IMR-90 (cell line): ENCODE measurements at regions not wholly inside any gene's neighbourhood (a gene's known extent, or its start where the extent isn't known, plus 50 kb on each side); places are given as distances from the start of the nearest gene placed in this dataset.

Experiments used
- ATAC-seq: fragments of 200-7000 bp; cut with Tn5 transposase; 2 replicates; pipeline ENCODE4 v1.9.1; 2020; ENCODE audit warnings: low read depth, mild to moderate bottlenecking, moderate library complexity
- BruUV-seq: library from RNA; stranded (reverse); fragments of 400-500 nt; replicated peaks from 2 replicates; lab custom pipeline; 2021; lab: Mats Ljungman, UMichigan
- CTCF ChIA-PET: fragments of 300-600 bp; formaldehyde crosslinking; extraction: SDS; loops from one replicate; lab custom pipeline; 2021; ENCODE audit warnings: antibody characterized with exemption; lab: Yijun Ruan, JAX
- POLR2A ChIA-PET: fragments of 300-600 bp; sonication (Branson Sonifier 250); formaldehyde crosslinking; loops from one replicate; lab custom pipeline; 2022; ENCODE audit warnings: antibody characterized with exemption; ENCODE audit not compliant: unreplicated experiment; lab: Charles Lee
- DNase-seq: peaks from one replicate; pipeline ENCODE4 v3.0.0; 2013
- H2AFZ ChIP-seq: replicated peaks from 2 replicates; pipeline ENCODE3; 2013; ENCODE audit warnings: low read length, mild to moderate bottlenecking; ENCODE audit not compliant: poor library complexity
- H2AK5ac ChIP-seq: 2 replicates; pipeline ENCODE4 v1.6.1; 2013; ENCODE audit warnings: low read depth, low read length, inconsistent platforms
- H2AK9ac ChIP-seq: replicated peaks from 2 replicates; pipeline ENCODE3; 2013; ENCODE audit warnings: mild to moderate bottlenecking, low read depth, low read length, moderate library complexity; ENCODE audit not compliant: poor library complexity
- H2BK120ac ChIP-seq: 2 replicates; pipeline ENCODE4 v1.6.1; 2013; ENCODE audit warnings: low read depth, low read length, inconsistent platforms
- H2BK15ac ChIP-seq: 3 replicates; pipeline ENCODE4 v1.6.1; 2013; ENCODE audit warnings: low read depth, low read length, inconsistent platforms
- H2BK20ac ChIP-seq: 2 replicates; pipeline ENCODE4 v1.6.1; 2013; ENCODE audit warnings: low read depth, mild to moderate bottlenecking, inconsistent platforms, low read length, moderate library complexity
- H2BK5ac ChIP-seq: 2 replicates; pipeline ENCODE4 v1.6.1; 2013; ENCODE audit warnings: mild to moderate bottlenecking, low read depth, low read length, inconsistent platforms; ENCODE audit not compliant: poor library complexity, severe bottlenecking
- H3K14ac ChIP-seq: replicated peaks from 2 replicates; pipeline ENCODE4 v1.6.1; 2013; ENCODE audit warnings: low read depth, low read length, inconsistent platforms
- H3K18ac ChIP-seq: 2 replicates; pipeline ENCODE4 v1.6.1; 2013; ENCODE audit warnings: low read depth, low read length, control low read depth
- H3K23ac ChIP-seq: 2 replicates; pipeline ENCODE4 v1.6.1; 2013; ENCODE audit warnings: low read depth, low read length, inconsistent platforms
- H3K27ac ChIP-seq: 2 replicates; pipeline ENCODE4 v1.5.1; 2013; ENCODE audit warnings: mild to moderate bottlenecking, control low read depth, low read length; ENCODE audit not compliant: insufficient read depth
- H3K27me3 ChIP-seq: 2 replicates; pipeline ENCODE4 v1.6.1; 2013; ENCODE audit warnings: low read length; ENCODE audit not compliant: control insufficient read depth, insufficient read depth
- H3K36me3 ChIP-seq: 2 replicates; pipeline ENCODE4 v1.6.1; 2013; ENCODE audit warnings: low read length, mixed read lengths; ENCODE audit not compliant: control insufficient read depth, insufficient read depth
- H3K4ac ChIP-seq: 2 replicates; pipeline ENCODE4 v1.6.1; 2013; ENCODE audit warnings: low read depth, low read length, inconsistent platforms
- H3K4me1 ChIP-seq: 2 replicates; pipeline ENCODE4 v1.6.1; 2013; ENCODE audit warnings: low read length, mixed read lengths; ENCODE audit not compliant: control insufficient read depth, insufficient read depth
- H3K4me2 ChIP-seq: 2 replicates; pipeline ENCODE4 v1.6.1; 2013; ENCODE audit warnings: low read depth, mild to moderate bottlenecking, control low read depth, low read length, moderate library complexity
- H3K4me3 ChIP-seq: 2 replicates; pipeline ENCODE4 v1.5.1; 2013; ENCODE audit warnings: low read depth, mild to moderate bottlenecking, control low read depth, low read length, moderate library complexity; ENCODE audit not compliant: insufficient read depth
- H3K56ac ChIP-seq: 2 replicates; pipeline ENCODE4 v1.6.1; 2013; ENCODE audit warnings: low read length, inconsistent platforms; ENCODE audit not compliant: insufficient read depth; ENCODE audit errors: extremely low read depth
- H3K79me1 ChIP-seq, 2 experiments: 2 replicates each; pipeline ENCODE4 v1.6.1; 2013; ENCODE audit warnings: low read length in 2 of 2, inconsistent platforms in 1 of 2, low read depth in 1 of 2
- H3K9ac ChIP-seq: 2 replicates; pipeline ENCODE4 v1.6.1; 2013; ENCODE audit warnings: low read depth, low read length, control low read depth
- H3K9me1 ChIP-seq: 2 replicates; pipeline ENCODE4 v1.6.1; 2013; ENCODE audit warnings: low read length, inconsistent platforms; ENCODE audit not compliant: insufficient read depth
- H3K9me3 ChIP-seq: 2 replicates; pipeline ENCODE4 v1.6.1; 2013; ENCODE audit warnings: low read length; ENCODE audit not compliant: control insufficient read depth, insufficient read depth
- H4K20me1 ChIP-seq: 2 replicates; pipeline ENCODE4 v1.6.1; 2013; ENCODE audit warnings: low read length, inconsistent platforms; ENCODE audit not compliant: insufficient read depth
- H4K5ac ChIP-seq: 2 replicates; pipeline ENCODE4 v1.6.1; 2013; ENCODE audit warnings: mild to moderate bottlenecking, low read depth, low read length, control low read depth
- H4K8ac ChIP-seq, 2 experiments: 2 replicates each; pipeline ENCODE4 v1.6.1; 2013; ENCODE audit warnings: low read depth in 2 of 2, low read length in 2 of 2, control low read depth in 1 of 2, inconsistent platforms in 1 of 2
- H4K91ac ChIP-seq: 2 replicates; pipeline ENCODE4 v1.6.1; 2013; ENCODE audit warnings: low read depth, low read length, inconsistent platforms; ENCODE audit not compliant: insufficient read depth
- BHLHE40 ChIP-seq: fragments of 150-350 bp; IDR thresholded peaks from 2 replicates; pipeline ENCODE4 v1.6.1; 2016; ENCODE audit warnings: mild to moderate bottlenecking, low read depth, low read length
- CEBPB ChIP-seq: IDR thresholded peaks from 2 replicates; pipeline ENCODE4 v1.6.1; 2012; ENCODE audit warnings: low read depth, low read length, improper control_type of control experiment
- CHD1 ChIP-seq: IDR thresholded peaks from 2 replicates; pipeline ENCODE4 v1.6.1; 2012; ENCODE audit warnings: low read depth, low read length, improper control_type of control experiment
- CTCF ChIP-seq: conservative IDR thresholded peaks from 2 replicates; pipeline ENCODE4 v1.5.1; 2012; ENCODE audit warnings: mild to moderate bottlenecking, low read depth, low read length, improper control_type of control experiment
- ELK1 ChIP-seq: fragments of 150-350 bp; IDR thresholded peaks from 2 replicates; pipeline ENCODE4 v1.6.1; 2016; ENCODE audit warnings: low read depth, mild to moderate bottlenecking, low read length, moderate library complexity, borderline replicate concordance
- FOS ChIP-seq: fragments of 150-350 bp; IDR thresholded peaks from 2 replicates; pipeline ENCODE4 v1.6.1; 2016; ENCODE audit warnings: low read depth, low read length
- MAFK ChIP-seq: IDR thresholded peaks from 2 replicates; pipeline ENCODE4 v1.6.1; 2012; ENCODE audit warnings: low read depth, low read length, improper control_type of control experiment
- MAZ ChIP-seq: IDR thresholded peaks from 2 replicates; pipeline ENCODE4 v1.6.1; 2012; ENCODE audit warnings: low read depth, mild to moderate bottlenecking, low read length, improper control_type of control experiment, moderate library complexity, borderline replicate concordance
- MXI1 ChIP-seq: IDR thresholded peaks from 2 replicates; pipeline ENCODE4 v1.6.1; 2012; ENCODE audit warnings: low read depth, mild to moderate bottlenecking, low read length, moderate library complexity, borderline replicate concordance
- NFE2L2 ChIP-seq: fragments of 150-350 bp; IDR thresholded peaks from 2 replicates; pipeline ENCODE4 v1.6.1; 2016; ENCODE audit warnings: low read depth, mild to moderate bottlenecking, low read length
- POLR2A ChIP-seq: IDR thresholded peaks from 2 replicates; pipeline ENCODE4 v1.6.1; 2012; ENCODE audit warnings: mild to moderate bottlenecking, low read depth, low read length
- RAD21 ChIP-seq: IDR thresholded peaks from 2 replicates; pipeline ENCODE4 v1.6.1; 2012; ENCODE audit warnings: low read length, improper control_type of control experiment
- RCOR1 ChIP-seq: IDR thresholded peaks from 2 replicates; pipeline ENCODE4 v1.6.1; 2012; ENCODE audit warnings: mild to moderate bottlenecking, low read length, improper control_type of control experiment; ENCODE audit not compliant: insufficient replicate concordance
- RFX5 ChIP-seq: IDR thresholded peaks from 2 replicates; pipeline ENCODE4 v1.8.0; 2012; ENCODE audit warnings: low read depth, mild to moderate bottlenecking, low read length, moderate library complexity
- SMC3 ChIP-seq: fragments of 150-350 bp; IDR thresholded peaks from 2 replicates; pipeline ENCODE4 v1.6.1; 2016; ENCODE audit warnings: low read depth, mild to moderate bottlenecking, antibody characterized with exemption, low read length, moderate library complexity
- USF2 ChIP-seq: fragments of 150-350 bp; IDR thresholded peaks from 2 replicates; pipeline ENCODE4 v1.6.1; 2017; ENCODE audit warnings: mild to moderate bottlenecking, antibody characterized with exemption, low read length, low read depth
- WGBS, 2 experiments: methylation state at CpG; one replicate each; pipeline versions ENCODE4 v1.1.5 to v1.1.7; 2013; ENCODE audit warnings: missing lambda C conversion rate in 2 of 2; ENCODE audit not compliant: insufficient read length in 1 of 2; ENCODE audit errors: extremely low coverage in 2 of 2; 5-methylcytosine and 5-hydroxymethylcytosine counted together
- dilution Hi-C: fragments of 300-500 bp; cut with HindIII; formaldehyde crosslinking; loops from one replicate; pipeline ENCODE4 v1.14.3; 2018; ENCODE audit warnings: low sequenced_read_pairs; ENCODE audit not compliant: unreplicated experiment
- in situ Hi-C: fragments of 300-500 bp; cut with MboI; formaldehyde crosslinking; loops from 3 replicates; pipeline ENCODE4 v1.14.3; 2019; ENCODE audit warnings: low sequenced_read_pairs, inconsistent platforms, mixed read lengths
- intact Hi-C: fragments of 100-400 bp; cut with micrococcal nuclease; formaldehyde crosslinking; loops from 2 replicates; pipeline ENCODE4 v1.10.0; 2022

GRCh38 chr5:1665803-1666202 is 133.8 kb downstream of the MRPL36 start:
- Histone ChIP-seq H3K4ac (no peak overlapping the region), H2BK120ac (no peak overlapping the region), H3K56ac (no peak overlapping the region), H2AK9ac (no peak overlapping the region), H2BK5ac (no peak overlapping the region), H3K4me3 (no peak overlapping the region), H3K9me3 (no peaks in the 10 kb centered on the region; the same call in 1 of the 2 replicates), H3K18ac (no peak overlapping the region), H3K9me1 (0 out of 2 replicates have a peak, but pooled peaks cover 4% of the 10 kb centered on the region), H3K4me1 (no peaks in the 10 kb centered on the region), H4K20me1 (no peaks in the 10 kb centered on the region), H4K8ac (no peak overlapping the region), H3K27ac (no peak overlapping the region), H2AK5ac (no peak overlapping the region), H2AFZ (no peak overlapping the region), H3K36me3 (no peaks in the 10 kb centered on the region), H2BK15ac (no peak overlapping the region), H2BK20ac (no peak overlapping the region), H3K9ac (no peak overlapping the region), H3K14ac (no peak overlapping the region), H3K79me1 (no peaks in the 10 kb centered on the region), H4K5ac (no peak overlapping the region), H3K23ac (no peak overlapping the region), H3K27me3 (peaks cover 60% of the 10 kb centered on the region), H3K4me2 (no peak overlapping the region), H4K91ac (no peak overlapping the region)
- ATAC-seq = no peak
- dilution Hi-C loops = no loop called here
- no peak for DNase-seq
- TF ChIP-seq USF2 (no peak), MAZ (no peak), CHD1 (no peak), RCOR1 (no peak), MXI1 (no peak), CTCF (no peak), RAD21 (no peak), BHLHE40 (no peak), FOS (no peak), CEBPB (no peak), NFE2L2 (no peak), MAFK (no peak), POLR2A (no peak), ELK1 (no peak), RFX5 (no peak), SMC3 (no peak)
- CTCF ChIA-PET = no interaction called here
- intact Hi-C loops = no loop called here
- in situ Hi-C loops = no loop called here
- 85% methylated on average over 4 of the region's 4 CpGs; no CpG with 5 or more reads in 1 of the 2 experiments for WGBS, 2 experiments
- BruUV-seq = no TSS peak
- POLR2A ChIA-PET = no interaction called here
